Activated naive CD4-positive, alpha-beta T cell treated with anti-CD3 and anti-CD28 coated beads, Interleukin-2, amount 10 ng/mL, durations not matched to agents 7 days and 5 days (primary cell): ENCODE measurements at regions not wholly inside any gene's neighbourhood (a gene's known extent, or its start where the extent isn't known, plus 50 kb on each side); places are given as distances from the start of the nearest gene placed in this dataset.

Source experiments
- CTCF ChIA-PET: fragments of 350-600 bp; sonication (Branson Sonifier 250); formaldehyde crosslinking; loops from one replicate; lab custom pipeline; 2021; ENCODE audit warnings: antibody characterized with exemption; lab: Charles Lee
- DNase-seq: peaks from one replicate; pipeline ENCODE4 v3.0.0-alpha.2; 2020
- H3K27ac Mint-ChIP-seq: one replicate; pipeline ENCODE4 v1.8.0; 2021; ENCODE audit warnings: mild to moderate bottlenecking, moderate library complexity, mixed read lengths
- H3K27me3 Mint-ChIP-seq: one replicate; pipeline ENCODE4 v1.8.0; 2021; ENCODE audit warnings: mild to moderate bottlenecking, mixed read lengths
- H3K36me3 Mint-ChIP-seq: one replicate; pipeline ENCODE4 v1.8.0; 2021; ENCODE audit warnings: mixed read lengths
- H3K4me1 Mint-ChIP-seq: one replicate; pipeline ENCODE4 v1.8.0; 2021; ENCODE audit warnings: mixed read lengths
- H3K4me3 Mint-ChIP-seq: one replicate; pipeline ENCODE4 v1.8.0; 2021; ENCODE audit warnings: mild to moderate bottlenecking, moderate library complexity, mixed read lengths
- H3K9me3 Mint-ChIP-seq: one replicate; pipeline ENCODE4 v1.8.0; 2021; ENCODE audit warnings: mixed read lengths

- peaks cover 3% of the 10 kb centered on the region for H3K27me3 Mint-ChIP-seq
- H3K9me3 Mint-ChIP-seq, result no peaks in the 10 kb centered on the region
- H3K27ac Mint-ChIP-seq, result no peak overlapping the region
- no peak for DNase-seq
- no peak overlapping the region for H3K4me3 Mint-ChIP-seq
- CTCF ChIA-PET, result no interaction called here
- H3K36me3 Mint-ChIP-seq, result no peaks in the 10 kb centered on the region
- H3K4me1 Mint-ChIP-seq, result no peaks in the 10 kb centered on the region
Observed at GRCh38 chr4:138672393-138672976, 343.1 kb upstream of the NOCT start.

GRCh38 chr4:138671606-138672084 is 343.9 kb upstream of the NOCT start:
- CTCF ChIA-PET, result interaction anchor here (3.3 kb wide), 1 partner anchor 9 kb away, joined by 10 read pairs; no protein-coding TSS in a partner anchor

GRCh38 chr4:138671106-138671505 is 344.5 kb upstream of the NOCT start:
- CTCF ChIA-PET, result interaction anchor here (3.3 kb wide), 1 partner anchor 10 kb away, joined by 10 read pairs; no protein-coding TSS in a partner anchor

More at GRCh38 chr4:138671606-138672084, 343.9 kb upstream of the NOCT start:
- DNase-seq, result no peak
- H3K9me3 Mint-ChIP-seq, result no peaks in the 10 kb centered on the region
- H3K4me1 Mint-ChIP-seq, result no peaks in the 10 kb centered on the region
- H3K36me3 Mint-ChIP-seq, result no peaks in the 10 kb centered on the region
- peaks cover 3% of the 10 kb centered on the region for H3K27me3 Mint-ChIP-seq
- no peak overlapping the region for H3K27ac Mint-ChIP-seq
- H3K4me3 Mint-ChIP-seq, result no peak overlapping the region

GRCh38 chr4:138670681-138671080 is 344.9 kb upstream of the NOCT start:
- Mint-ChIP-seq H3K4me3 (no peak overlapping the region), H3K4me1 (no peaks in the 10 kb centered on the region), H3K27ac (no peak overlapping the region), H3K36me3 (no peaks in the 10 kb centered on the region), H3K27me3 (peaks cover 3% of the 10 kb centered on the region), H3K9me3 (no peaks in the 10 kb centered on the region)
- DNase-seq, result no peak
- CTCF ChIA-PET, result interaction anchor here (3.3 kb wide), 1 partner anchor 10 kb away, joined by 10 read pairs; no protein-coding TSS in a partner anchor

More at GRCh38 chr4:138671106-138671505, 344.5 kb upstream of the NOCT start:
- Mint-ChIP-seq H3K36me3 (no peaks in the 10 kb centered on the region), H3K27me3 (peaks cover 3% of the 10 kb centered on the region), H3K4me3 (no peak overlapping the region), H3K9me3 (no peaks in the 10 kb centered on the region), H3K4me1 (no peaks in the 10 kb centered on the region), H3K27ac (no peak overlapping the region)
- no peak for DNase-seq

GRCh38 chr4:138669479-138670315 is 345.9 kb upstream of the NOCT start:
- no peak overlapping the region for H3K27ac Mint-ChIP-seq
- no peaks in the 10 kb centered on the region for H3K4me1 Mint-ChIP-seq
- DNase-seq, result no peak
- no peaks in the 10 kb centered on the region for H3K9me3 Mint-ChIP-seq
- CTCF ChIA-PET, result interaction anchor here (0.7 to 3.3 kb wide), 2 partner anchors 11 to 35 kb away, joined by 3 to 10 read pairs; no protein-coding TSS in a partner anchor
- peaks cover 3% of the 10 kb centered on the region for H3K27me3 Mint-ChIP-seq
- H3K4me3 Mint-ChIP-seq, result no peak overlapping the region
- no peaks in the 10 kb centered on the region for H3K36me3 Mint-ChIP-seq

GRCh38 chr4:138668309-138668708 is 347.3 kb upstream of the NOCT start:
- CTCF ChIA-PET, result interaction anchor here (3.3 kb wide), 1 partner anchor 13 kb away, joined by 10 read pairs; no protein-coding TSS in a partner anchor
- Mint-ChIP-seq H3K36me3 (no peaks in the 10 kb centered on the region), H3K9me3 (no peaks in the 10 kb centered on the region), H3K27ac (no peak overlapping the region), H3K4me3 (no peak overlapping the region), H3K4me1 (no peaks in the 10 kb centered on the region), H3K27me3 (peaks cover 3% of the 10 kb centered on the region)
- no peak for DNase-seq

- Mint-ChIP-seq H3K27ac (no peak overlapping the region), H3K4me3 (no peak overlapping the region), H3K27me3 (no peaks in the 10 kb centered on the region), H3K4me1 (no peaks in the 10 kb centered on the region), H3K36me3 (no peaks in the 10 kb centered on the region), H3K9me3 (no peaks in the 10 kb centered on the region)
- DNase-seq, result no peak
- CTCF ChIA-PET, result no interaction called here
Observed at GRCh38 chr4:138666366-138666765, 349.2 kb upstream of the NOCT start.

- no peaks in the 10 kb centered on the region for H3K9me3 Mint-ChIP-seq
- CTCF ChIA-PET, result no interaction called here
- H3K27me3 Mint-ChIP-seq, result no peaks in the 10 kb centered on the region
- H3K4me1 Mint-ChIP-seq, result no peaks in the 10 kb centered on the region
- no peak for DNase-seq
- H3K4me3 Mint-ChIP-seq, result no peak overlapping the region
- H3K27ac Mint-ChIP-seq, result no peak overlapping the region
- H3K36me3 Mint-ChIP-seq, result no peaks in the 10 kb centered on the region
Observed at GRCh38 chr4:138665851-138666250, 349.7 kb upstream of the NOCT start.

- H3K36me3 Mint-ChIP-seq, result no peaks in the 10 kb centered on the region
- H3K4me3 Mint-ChIP-seq, result no peak overlapping the region
- CTCF ChIA-PET, result interaction anchor here (1.6 kb wide), 1 partner anchor 17 kb away, joined by 5 read pairs; no protein-coding TSS in a partner anchor
- H3K4me1 Mint-ChIP-seq, result no peaks in the 10 kb centered on the region
- no peak overlapping the region for H3K27ac Mint-ChIP-seq
- DNase-seq, result no peak
- H3K27me3 Mint-ChIP-seq, result peaks cover 4% of the 10 kb centered on the region
- no peaks in the 10 kb centered on the region for H3K9me3 Mint-ChIP-seq
Observed at GRCh38 chr4:138663883-138664282, 351.7 kb upstream of the NOCT start.

GRCh38 chr4:138659812-138660316 is 355.7 kb upstream of the NOCT start:
- H3K4me3 Mint-ChIP-seq, result no peak overlapping the region
- no peak overlapping the region for H3K27ac Mint-ChIP-seq
- DNase-seq, result no peak
- no peaks in the 10 kb centered on the region for H3K9me3 Mint-ChIP-seq
- H3K36me3 Mint-ChIP-seq, result no peaks in the 10 kb centered on the region
- H3K27me3 Mint-ChIP-seq, result peaks cover 4% of the 10 kb centered on the region
- CTCF ChIA-PET, result no interaction called here
- no peaks in the 10 kb centered on the region for H3K4me1 Mint-ChIP-seq

- Mint-ChIP-seq H3K27ac (no peak overlapping the region), H3K9me3 (no peaks in the 10 kb centered on the region), H3K4me1 (no peaks in the 10 kb centered on the region), H3K27me3 (peaks cover 4% of the 10 kb centered on the region), H3K4me3 (no peak overlapping the region), H3K36me3 (no peaks in the 10 kb centered on the region)
- no peak for DNase-seq
- CTCF ChIA-PET, result no interaction called here
Observed at GRCh38 chr4:138659037-138659811, 356.4 kb upstream of the NOCT start.

GRCh38 chr4:138658518-138658917 is 357.1 kb upstream of the NOCT start:
- no peaks in the 10 kb centered on the region for H3K4me1 Mint-ChIP-seq
- no peak for DNase-seq
- no peak overlapping the region for H3K4me3 Mint-ChIP-seq
- no peaks in the 10 kb centered on the region for H3K36me3 Mint-ChIP-seq
- H3K27me3 Mint-ChIP-seq, result peaks cover 4% of the 10 kb centered on the region
- H3K9me3 Mint-ChIP-seq, result no peaks in the 10 kb centered on the region
- no peak overlapping the region for H3K27ac Mint-ChIP-seq
- CTCF ChIA-PET, result no interaction called here

GRCh38 chr4:138656990-138657389 is 358.6 kb upstream of the NOCT start:
- Mint-ChIP-seq H3K27ac (no peak overlapping the region), H3K9me3 (no peaks in the 10 kb centered on the region), H3K27me3 (peaks cover 4% of the 10 kb centered on the region), H3K4me1 (no peaks in the 10 kb centered on the region), H3K4me3 (no peak overlapping the region), H3K36me3 (no peaks in the 10 kb centered on the region)
- CTCF ChIA-PET, result no interaction called here
- DNase-seq, result no peak

GRCh38 chr4:138655985-138656384 is 359.6 kb upstream of the NOCT start:
- Mint-ChIP-seq H3K9me3 (no peaks in the 10 kb centered on the region), H3K27me3 (peaks cover 4% of the 10 kb centered on the region), H3K4me3 (no peak overlapping the region), H3K27ac (no peak overlapping the region), H3K4me1 (no peaks in the 10 kb centered on the region), H3K36me3 (no peaks in the 10 kb centered on the region)
- no peak for DNase-seq
- CTCF ChIA-PET, result no interaction called here
